ENCODE measurements at regions not wholly inside any gene's neighbourhood (a gene's known extent, or its start where the extent isn't known, plus 50 kb on each side); places are given as distances from the start of the nearest gene placed in this dataset.
"Not testable (repeated sequence)": the region's sequence is repeated elsewhere in the genome, so short reads cannot be mapped to it uniquely, and the experiment has no call there.

DNA sequence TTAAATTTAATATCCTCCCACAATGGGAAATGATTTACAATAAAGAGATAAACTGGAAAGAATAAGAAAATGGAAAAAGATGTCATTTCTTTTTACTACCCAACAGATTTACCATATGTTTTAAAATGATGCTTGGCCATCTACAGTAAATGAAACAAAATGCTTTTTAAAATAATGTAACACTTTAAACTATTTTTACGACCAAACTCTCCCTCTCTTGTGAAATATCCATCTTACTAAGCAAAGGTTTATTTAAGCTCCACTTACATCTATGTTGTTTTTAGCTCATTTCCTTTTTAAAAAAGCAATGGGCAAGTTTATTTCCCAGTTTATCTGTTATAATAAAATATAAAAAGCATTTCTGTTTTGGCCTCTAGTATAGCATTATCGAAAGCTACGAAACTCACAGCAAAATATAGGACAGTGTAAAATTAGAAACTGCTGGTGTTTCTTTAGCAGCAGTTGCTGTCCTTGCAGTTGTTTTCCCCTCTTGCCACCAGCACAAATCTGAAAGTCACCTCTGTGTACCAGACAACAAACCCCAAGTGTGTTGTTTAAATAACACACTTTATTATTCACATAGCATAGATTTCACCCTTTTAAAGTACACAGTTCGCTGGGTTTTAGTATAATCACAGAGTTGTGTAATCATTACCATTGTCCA is 195.1 kb downstream of the CDRT15L2 start:
- DNase-seq: no peak

GRCh38 chr17:20775331-20775730 is 195.8 kb downstream of the CDRT15L2 start:
- no peak for DNase-seq

DNA sequence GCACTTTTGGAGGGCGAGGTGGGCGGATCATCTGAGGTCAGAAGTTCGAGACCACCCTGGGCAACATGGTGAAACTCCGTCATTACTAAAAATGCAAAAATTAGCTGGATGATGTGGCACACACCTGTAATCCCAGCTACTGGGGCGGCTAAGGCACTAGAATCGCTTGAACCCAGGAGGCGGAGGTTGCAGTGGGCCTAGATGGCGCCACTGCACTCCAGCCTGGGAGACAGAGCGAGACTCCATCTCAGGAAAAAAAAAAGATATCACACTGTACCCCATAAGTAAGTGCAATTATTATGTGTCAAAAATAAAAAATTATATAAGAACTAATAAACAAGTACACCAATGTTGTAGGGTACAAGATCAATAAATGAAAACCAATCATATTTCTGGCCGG is 200.0 kb downstream of the CDRT15L2 start:
- no peak for DNase-seq

- DNase-seq: no peak
Observed at GRCh38 chr17:20781260-20781659, 201.7 kb downstream of the CDRT15L2 start.

DNA sequence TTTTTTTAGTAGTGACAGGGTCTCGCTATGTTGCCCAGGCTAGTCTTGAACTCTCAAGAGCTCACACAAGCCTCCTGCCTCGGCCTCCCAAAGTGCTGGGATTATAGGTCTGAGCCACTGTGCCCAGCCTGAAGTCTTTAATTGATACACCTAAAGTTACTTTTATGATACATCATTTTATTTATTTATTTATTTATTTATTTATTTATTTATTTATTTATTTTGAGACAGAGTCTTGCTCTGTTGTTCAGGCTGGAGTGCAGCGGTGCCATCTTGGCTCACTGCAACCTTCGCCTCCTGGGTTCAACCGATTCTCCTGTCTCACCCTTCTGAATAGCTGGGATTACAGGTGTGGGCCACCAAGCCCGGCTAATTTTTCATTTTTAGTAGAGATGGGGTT is 202.3 kb downstream of the CDRT15L2 start:
- not testable (repeated sequence) for DNase-seq

GRCh38 chr17:20783091-20783490 is 203.6 kb downstream of the CDRT15L2 start:
- no peak for DNase-seq

- no peak for DNase-seq
Observed at GRCh38 chr17:20784100-20784665, 204.7 kb downstream of the CDRT15L2 start.

DNA sequence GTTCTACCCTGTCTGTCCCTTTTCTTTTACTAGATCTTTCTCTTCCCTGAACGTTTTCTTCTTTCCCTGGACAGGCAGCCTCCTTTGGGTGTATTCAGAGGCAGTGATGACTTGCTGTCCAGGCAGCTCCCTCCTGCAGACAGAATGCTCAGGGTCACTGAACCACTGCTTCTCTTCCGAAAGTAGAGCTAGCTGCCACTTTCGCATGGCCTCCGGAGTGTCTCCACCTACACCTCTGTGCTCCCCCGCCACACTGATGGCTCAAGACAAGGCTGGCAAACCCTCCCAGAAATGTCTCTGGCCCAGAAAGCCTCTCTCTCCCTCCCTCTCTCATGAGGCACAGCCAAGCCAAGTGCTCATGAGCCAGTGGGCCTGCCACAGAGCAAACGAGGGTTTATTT is 207.8 kb downstream of the CDRT15L2 start:
- no peak for DNase-seq

DNA sequence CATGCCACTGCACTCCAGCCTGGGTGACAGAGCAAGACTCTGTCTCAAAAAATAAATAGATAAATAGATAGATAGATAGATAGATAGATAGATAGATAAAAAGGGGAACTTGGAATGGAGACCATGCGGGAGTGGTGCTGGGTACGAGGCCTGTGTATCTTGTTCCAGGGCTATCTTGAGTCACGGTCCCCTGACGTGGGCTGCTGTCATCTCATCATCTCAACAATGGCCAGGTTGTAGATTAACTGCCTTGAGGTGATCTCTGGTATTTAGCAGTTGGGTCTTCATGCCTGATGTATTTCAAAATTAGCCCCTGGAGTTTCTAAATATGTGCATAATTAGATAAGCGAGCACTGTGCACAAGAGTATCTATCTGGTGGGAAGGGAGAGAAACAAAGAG is 212.1 kb downstream of the CDRT15L2 start:
- DNase-seq: no peak

DNA sequence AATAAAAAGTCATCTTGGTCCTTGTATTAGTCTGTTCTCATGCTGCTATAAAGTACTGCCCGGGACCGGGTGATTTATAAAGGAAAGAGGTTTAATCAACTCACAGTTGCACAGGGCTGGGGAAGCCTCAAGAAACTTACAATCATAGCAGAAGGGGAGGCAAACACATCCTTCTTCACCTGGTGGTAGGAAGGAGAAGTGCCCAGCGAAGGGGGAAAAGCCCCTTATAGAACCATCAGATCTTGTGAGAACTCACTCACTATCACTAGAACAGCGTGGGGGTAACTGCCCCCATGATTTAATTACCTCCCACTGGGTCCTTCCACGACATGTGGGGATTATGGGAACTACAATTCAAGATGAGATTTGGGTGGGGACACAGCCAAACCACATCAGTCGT is 215.0 kb downstream of the CDRT15L2 start:
- DNase-seq: not testable (repeated sequence)

DNA sequence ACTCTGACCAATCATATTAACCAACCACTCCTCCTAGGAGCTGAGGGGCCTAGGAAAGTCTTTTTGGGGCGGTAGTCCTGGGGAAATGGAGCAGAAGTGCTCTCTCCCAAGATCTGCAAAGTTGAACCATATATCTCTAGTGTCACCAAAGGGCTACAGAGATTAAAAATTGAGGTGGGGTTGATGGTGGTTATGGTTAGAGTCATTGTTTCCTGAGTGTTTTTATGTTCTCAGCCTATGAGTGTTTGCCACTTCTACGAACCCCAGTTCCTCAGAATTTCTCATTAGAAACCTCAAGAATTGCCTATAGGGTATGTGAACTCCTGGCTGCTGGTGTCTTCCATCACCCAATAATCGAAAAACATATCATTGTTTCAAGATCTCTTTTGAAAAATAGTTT is 217.8 kb downstream of the CDRT15L2 start:
- DNase-seq: no peak

- no peak for DNase-seq
Observed at GRCh38 chr17:20800146-20800545, 220.6 kb downstream of the CDRT15L2 start.

DNA sequence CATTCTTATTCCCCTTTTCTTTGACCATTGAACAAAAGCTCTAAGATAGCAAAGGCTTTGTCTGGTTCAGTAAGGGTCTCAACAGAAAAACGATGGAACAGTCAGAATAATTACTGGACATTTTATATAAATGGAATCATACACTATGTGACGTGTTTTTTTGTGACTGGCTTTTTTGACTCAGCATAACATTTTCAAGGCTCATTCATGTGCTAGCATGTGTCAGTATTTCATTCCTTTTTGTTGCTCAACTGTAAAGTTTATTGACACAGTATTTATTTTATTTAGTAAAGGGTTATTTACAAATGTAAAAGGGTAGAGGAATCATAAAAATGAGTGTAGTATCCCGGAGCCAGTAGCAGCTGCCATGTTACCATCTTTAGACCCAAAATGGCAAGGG is 226.2 kb downstream of the CDRT15L2 start:
- DNase-seq: no peak

GRCh38 chr17:20807566-20807965 is 228.0 kb downstream of the CDRT15L2 start:
- DNase-seq: not testable (repeated sequence)

GRCh38 chr17:20815410-20815809 is 227.4 kb downstream of the USP22 start:
- DNase-seq: not testable (repeated sequence)

DNA sequence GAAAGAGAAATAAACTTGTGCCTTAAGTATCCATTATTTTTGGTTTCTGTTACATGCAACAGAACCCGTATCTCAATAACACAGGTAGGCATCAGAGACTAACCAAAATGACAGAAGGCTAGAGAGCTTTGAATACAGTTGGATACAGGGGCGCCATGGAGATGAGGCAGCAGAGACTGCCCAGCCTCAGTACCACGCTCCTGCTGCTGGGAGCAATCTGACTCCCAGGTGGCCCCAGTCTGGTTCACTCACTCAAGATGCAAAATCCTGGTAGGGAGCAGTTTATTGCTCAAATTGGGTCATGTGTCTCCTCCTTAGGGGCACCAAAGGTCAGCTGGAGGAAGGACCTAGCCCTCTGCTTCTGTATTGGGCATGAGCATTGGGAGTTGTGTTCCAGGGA is 218.9 kb downstream of the USP22 start:
- no peak for DNase-seq

- no peak for DNase-seq
Observed at GRCh38 chr17:20825539-20825938, 217.3 kb downstream of the USP22 start.

DNA sequence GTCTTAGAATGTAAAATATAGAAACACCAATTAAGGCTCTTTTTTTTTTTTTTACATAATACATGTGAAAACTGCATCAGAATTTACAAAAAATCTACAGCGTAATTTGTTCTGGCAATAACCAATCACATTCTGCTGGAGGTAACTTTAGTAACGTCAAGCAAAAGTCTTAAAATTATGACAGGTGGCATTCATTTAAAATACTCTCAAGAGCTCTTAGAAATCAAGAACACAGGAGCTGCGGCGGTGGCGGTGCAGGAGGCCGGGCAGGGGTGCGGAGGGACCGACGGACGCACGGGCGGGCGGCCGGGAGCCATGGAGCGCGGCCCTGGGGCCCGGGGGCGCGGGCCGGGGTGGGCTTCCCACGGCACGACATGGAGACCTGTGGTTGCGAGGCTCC is 202.4 kb downstream of the USP22 start:
- DNase-seq: not testable (repeated sequence)

DNA sequence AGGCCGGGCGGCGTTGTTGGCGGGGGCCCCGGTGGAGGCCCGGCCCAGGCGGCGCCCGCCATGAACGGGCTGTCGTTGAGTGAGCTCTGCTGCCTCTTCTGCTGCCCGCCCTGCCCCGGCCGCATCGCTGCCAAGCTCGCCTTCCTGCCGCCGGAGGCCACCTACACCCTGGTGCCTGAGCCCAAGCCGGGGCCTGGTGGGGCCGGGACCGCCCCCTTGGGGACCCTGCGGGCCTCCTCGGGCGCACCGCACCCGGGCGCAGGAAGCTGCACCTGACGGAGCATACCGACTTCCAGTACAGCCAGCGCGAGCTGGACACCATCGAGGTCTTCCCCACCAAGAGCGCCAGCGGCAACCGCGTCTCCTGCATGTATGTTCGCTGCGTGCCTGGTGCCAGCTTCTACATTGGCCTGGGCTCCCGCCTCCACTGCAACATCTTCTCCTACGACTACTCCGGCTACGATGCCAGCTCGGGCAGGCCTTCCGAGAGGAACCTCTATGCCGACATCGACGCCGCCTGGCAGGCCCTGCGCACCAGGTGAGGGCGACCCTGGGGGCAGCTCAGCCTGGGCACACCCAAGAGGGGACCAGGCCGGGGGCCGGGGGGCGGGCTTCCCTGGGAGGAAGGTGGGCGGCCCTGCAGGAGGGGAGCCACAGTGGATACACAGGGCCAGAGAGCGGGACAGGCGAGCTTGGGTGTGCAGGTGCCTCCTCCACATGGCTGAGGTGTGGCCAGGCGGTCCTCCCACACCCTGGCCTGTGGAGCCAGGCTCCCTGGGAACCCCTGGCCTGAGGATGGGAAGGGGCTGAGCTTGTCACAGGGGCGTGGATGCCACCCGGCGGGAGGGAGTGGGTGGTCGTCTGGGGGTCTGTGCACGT is 201.6 kb downstream of the USP22 start:
- DNase-seq: not testable (repeated sequence)

- DNase-seq: not testable (repeated sequence)
Observed at GRCh38 chr17:20842012-20842411, 200.8 kb downstream of the USP22 start.

DNA sequence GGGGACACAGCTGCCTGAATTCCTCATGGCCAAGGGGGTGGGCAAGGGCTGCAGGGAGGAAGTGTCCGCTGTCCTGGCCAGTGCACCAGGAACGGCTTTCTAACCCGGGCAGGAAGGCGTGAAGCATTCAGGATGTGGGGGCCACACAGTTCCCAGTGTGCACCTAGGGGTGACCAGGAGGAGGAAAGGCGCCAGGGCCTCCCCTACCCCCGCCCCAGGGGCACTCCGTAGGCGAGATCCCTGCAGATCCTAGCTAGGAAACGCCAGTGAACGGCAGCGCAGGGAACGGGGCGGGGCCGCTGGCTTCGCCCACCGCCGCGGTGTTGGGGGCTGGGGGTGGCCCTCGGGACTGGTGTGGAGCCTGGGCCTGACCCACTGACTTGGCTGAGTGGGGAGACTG is 199.6 kb downstream of the USP22 start:
- DNase-seq: not testable (repeated sequence)

- not testable (repeated sequence) for DNase-seq
Observed at GRCh38 chr17:20843799-20844553, 198.8 kb downstream of the USP22 start.

DNA sequence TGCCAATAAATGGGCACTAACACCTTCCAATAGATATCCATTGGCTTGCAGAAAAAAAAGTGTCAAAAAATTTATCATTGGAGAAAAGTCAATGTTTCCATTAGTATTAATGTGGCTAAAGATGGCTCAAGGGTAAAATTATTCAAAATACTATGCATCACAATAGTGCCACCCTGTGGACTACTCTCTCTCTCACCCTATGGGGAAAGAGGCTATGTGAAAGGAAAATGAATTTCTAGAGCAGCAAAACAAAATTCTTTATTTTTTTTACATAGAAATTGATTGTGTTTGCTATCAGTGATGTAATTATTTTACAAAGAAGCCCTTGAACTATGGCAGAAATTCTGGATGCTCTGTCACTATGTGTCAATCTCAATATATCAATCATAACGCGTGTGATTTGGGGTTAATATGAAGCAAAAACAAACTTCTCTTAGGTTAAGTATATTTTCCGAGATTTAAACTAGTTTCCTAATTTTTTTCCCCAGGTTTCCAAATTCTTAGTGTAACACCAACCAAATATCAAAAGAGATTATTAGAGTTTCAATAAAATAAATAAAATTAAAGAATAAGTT is 193.9 kb downstream of the USP22 start:
- DNase-seq: not testable (repeated sequence)

Measured in activated gamma-delta T cell (primary cell).